ENCODE measurements at regions not wholly inside any gene's neighbourhood (a gene's known extent, or its start where the extent isn't known, plus 50 kb on each side); places are given as distances from the start of the nearest gene placed in this dataset.

- Histone ChIP-seq H2AK5ac (ENCODE audit: low read depth, low read length) (no peak overlapping the region), H2BK120ac (ENCODE audit: low read depth, low read length) (no peak overlapping the region), H3K27me3 (ENCODE audit: control insufficient read depth, insufficient read depth, low read length) (no peaks in the 10 kb centered on the region), H2BK15ac (ENCODE audit: low read depth, low read length) (no peak overlapping the region), H2BK20ac (ENCODE audit: low read depth, low read length) (no peak overlapping the region), H3K27ac (ENCODE audit: insufficient read depth, low read length) (no peak overlapping the region), H3K9me1 (ENCODE audit: insufficient read depth, low read length) (no peaks in the 10 kb centered on the region), H3K36me3 (ENCODE audit: control insufficient read depth, insufficient read depth, low read length) (no peaks in the 10 kb centered on the region), H4K91ac (ENCODE audit: insufficient read depth, low read depth, low read length) (no peak overlapping the region), H4K5ac (ENCODE audit: low read depth, low read length) (no peak overlapping the region), H4K8ac (ENCODE audit: low read depth in 2 of 2, low read length in 2 of 2) (no peak overlapping the region), H3K18ac (ENCODE audit: low read depth, low read length) (no peak overlapping the region), H3K56ac (ENCODE audit: extremely low read depth, insufficient read depth, low read length) (no peak overlapping the region), H3K14ac (replicated peaks; ENCODE audit: low read depth, low read length) (no peak overlapping the region), H3K4ac (ENCODE audit: low read depth, low read length) (no peak overlapping the region), H4K20me1 (ENCODE audit: insufficient read depth, low read length) (no peaks in the 10 kb centered on the region), H3K79me1 (ENCODE audit: low read depth in 1 of 2, low read length in 2 of 2) (no peaks in the 10 kb centered on the region), H3K23ac (ENCODE audit: low read depth, low read length) (no peak overlapping the region), H3K4me3 (ENCODE audit: insufficient read depth, low read depth, low read length) (no peak overlapping the region), H2AK9ac (replicated peaks; ENCODE audit: low read depth, low read length, poor library complexity) (no peak overlapping the region), H3K9me3 (ENCODE audit: control insufficient read depth, insufficient read depth, low read length) (no peaks in the 10 kb centered on the region), H3K4me2 (ENCODE audit: low read depth, low read length) (no peak overlapping the region), H2AFZ (replicated peaks; ENCODE audit: low read length, poor library complexity) (no peak overlapping the region), H3K4me1 (ENCODE audit: control insufficient read depth, insufficient read depth, low read length) (peaks cover 4% of the 10 kb centered on the region; the same call in 1 of the 2 replicates), H3K9ac (ENCODE audit: low read depth, low read length) (no peak overlapping the region), H2BK5ac (ENCODE audit: low read depth, low read length, poor library complexity, severe bottlenecking) (no peak overlapping the region)
- POLR2A ChIA-PET (ENCODE audit: unreplicated experiment), result no interaction called here
- dilution Hi-C loops (cut with HindIII; ENCODE audit: low sequenced_read_pairs, unreplicated experiment) (no loop called here), intact Hi-C loops (cut with micrococcal nuclease) (no loop called here), in situ Hi-C loops (cut with MboI; ENCODE audit: low sequenced_read_pairs) (no loop called here)
- CTCF ChIA-PET, result interaction anchor here (1.0 to 1.5 kb wide), 2 partner anchors 13 to 19 kb away, joined by 3 to 5 read pairs; no protein-coding TSS in a partner anchor
- no peak for ATAC-seq (ENCODE audit: low read depth)
- 60 to 100% methylated on average over 1 of the region's 6 CpGs for WGBS, 2 experiments (ENCODE audit: extremely low coverage in 2 of 2, insufficient read length in 1 of 2)
- no TSS peak for BruUV-seq (replicated peaks)
- no peak for DNase-seq
- TF ChIP-seq RFX5 (IDR thresholded peaks at IDR 0.05; ENCODE audit: low read depth, low read length) (no peak), CHD1 (IDR thresholded peaks at IDR 0.05; ENCODE audit: low read depth, low read length) (no peak), POLR2A (IDR thresholded peaks at IDR 0.05; ENCODE audit: low read depth, low read length) (no peak), MXI1 (IDR thresholded peaks at IDR 0.05; ENCODE audit: borderline replicate concordance, low read depth, low read length) (no peak), NFE2L2 (IDR thresholded peaks at IDR 0.05; ENCODE audit: low read depth, low read length) (no peak), SMC3 (IDR thresholded peaks at IDR 0.05; ENCODE audit: low read depth, low read length) (no peak), CEBPB (IDR thresholded peaks at IDR 0.05; ENCODE audit: low read depth, low read length) (no peak), ELK1 (IDR thresholded peaks at IDR 0.05; ENCODE audit: borderline replicate concordance, low read depth, low read length) (no peak), USF2 (IDR thresholded peaks at IDR 0.05; ENCODE audit: low read depth, low read length) (no peak), RCOR1 (IDR thresholded peaks at IDR 0.05; ENCODE audit: insufficient replicate concordance, low read length) (no peak), BHLHE40 (IDR thresholded peaks at IDR 0.05; ENCODE audit: low read depth, low read length) (no peak), FOS (IDR thresholded peaks at IDR 0.05; ENCODE audit: low read depth, low read length) (no peak), RAD21 (IDR thresholded peaks at IDR 0.05; ENCODE audit: low read length) (no peak), MAFK (IDR thresholded peaks at IDR 0.05; ENCODE audit: low read depth, low read length) (no peak), CTCF (conservative IDR thresholded peaks at IDR 0.05; ENCODE audit: low read depth, low read length) (no peak), MAZ (IDR thresholded peaks at IDR 0.05; ENCODE audit: borderline replicate concordance, low read depth, low read length) (no peak)
Observed at GRCh38 chr4:189071241-189071640, 869.4 kb upstream of the FRG1 start.

Data from IMR-90 (cell line).